HUES48 (cell line): ENCODE measurements at regions not wholly inside any gene's neighbourhood (a gene's known extent, or its start where the extent isn't known, plus 50 kb on each side); places are given as distances from the start of the nearest gene placed in this dataset.

Experiments used
- H3K27ac ChIP-seq: one replicate; pipeline ENCODE4 v1.7.0; 2013; ENCODE audit warnings: low read depth, low read length, inconsistent platforms
- H3K27me3 ChIP-seq: 2 replicates; pipeline ENCODE4 v1.6.1; 2013; ENCODE audit warnings: mild to moderate bottlenecking, low read length; ENCODE audit not compliant: control insufficient read depth, insufficient read depth
- H3K36me3 ChIP-seq: 2 replicates; pipeline ENCODE4 v1.6.1; 2013; ENCODE audit warnings: low read length; ENCODE audit not compliant: control insufficient read depth, insufficient read depth
- H3K4me1 ChIP-seq: 2 replicates; pipeline ENCODE4 v1.6.1; 2013; ENCODE audit warnings: mild to moderate bottlenecking, low read length; ENCODE audit not compliant: control insufficient read depth, insufficient read depth
- H3K4me3 ChIP-seq: 2 replicates; pipeline ENCODE4 v1.5.1; 2013; ENCODE audit warnings: mild to moderate bottlenecking, low read depth, low read length
- H3K9ac ChIP-seq: 2 replicates; pipeline ENCODE4 v1.6.1; 2013; ENCODE audit warnings: mild to moderate bottlenecking, low read depth, low read length, moderate library complexity
- H3K9me3 ChIP-seq: 2 replicates; pipeline ENCODE4 v1.6.1; 2013; ENCODE audit warnings: low read length; ENCODE audit not compliant: control insufficient read depth, insufficient read depth

GRCh38 chr6:104017410-104018381 is 842.0 kb downstream of the HACE1 start:
- no peak overlapping the region for H3K4me3 ChIP-seq

GRCh38 chr6:104014163-104014959 is 845.4 kb downstream of the HACE1 start:
- Histone ChIP-seq H3K4me3 (no peak overlapping the region), H3K9ac (no peak overlapping the region), H3K27ac (no peak overlapping the region), H3K4me1 (peaks cover 19% of the 10 kb centered on the region), H3K27me3 (no peaks in the 10 kb centered on the region), H3K36me3 (no peaks in the 10 kb centered on the region), H3K9me3 (no peaks in the 10 kb centered on the region)

More at GRCh38 chr6:104017410-104018381, 842.0 kb downstream of the HACE1 start:
- Histone ChIP-seq H3K27me3 (no peaks in the 10 kb centered on the region), H3K27ac (no peak overlapping the region), H3K4me1 (peaks cover 20% of the 10 kb centered on the region), H3K9ac (no peak overlapping the region), H3K36me3 (no peaks in the 10 kb centered on the region), H3K9me3 (no peaks in the 10 kb centered on the region)

GRCh38 chr6:104013312-104013971 is 846.3 kb downstream of the HACE1 start:
- Histone ChIP-seq H3K36me3 (no peaks in the 10 kb centered on the region), H3K27me3 (no peaks in the 10 kb centered on the region), H3K9ac (no peak overlapping the region), H3K4me1 (peaks cover 19% of the 10 kb centered on the region), H3K4me3 (no peak overlapping the region), H3K9me3 (no peaks in the 10 kb centered on the region), H3K27ac (no peak overlapping the region)

- Histone ChIP-seq H3K27me3 (no peaks in the 10 kb centered on the region), H3K4me3 (no peak overlapping the region), H3K4me1 (peaks cover 19% of the 10 kb centered on the region), H3K9ac (no peak overlapping the region), H3K9me3 (no peaks in the 10 kb centered on the region), H3K36me3 (no peaks in the 10 kb centered on the region), H3K27ac (no peak overlapping the region)
Observed at GRCh38 chr6:104010897-104011296, 848.8 kb downstream of the HACE1 start.

- Histone ChIP-seq H3K27ac (no peak overlapping the region), H3K4me3 (no peak overlapping the region), H3K36me3 (no peaks in the 10 kb centered on the region), H3K9me3 (no peaks in the 10 kb centered on the region), H3K9ac (no peak overlapping the region), H3K27me3 (no peaks in the 10 kb centered on the region), H3K4me1 (no peaks in the 10 kb centered on the region)
Observed at GRCh38 chr6:104003803-104004516, 855.8 kb downstream of the HACE1 start.

GRCh38 chr6:103995571-103995970 is 864.1 kb downstream of the HACE1 start:
- Histone ChIP-seq H3K4me1 (no peaks in the 10 kb centered on the region), H3K27me3 (no peaks in the 10 kb centered on the region), H3K9ac (no peak overlapping the region), H3K4me3 (no peak overlapping the region), H3K27ac (no peak overlapping the region), H3K9me3 (no peaks in the 10 kb centered on the region), H3K36me3 (no peaks in the 10 kb centered on the region)

GRCh38 chr6:103983860-103984259 is 875.9 kb downstream of the HACE1 start:
- Histone ChIP-seq H3K36me3 (no peaks in the 10 kb centered on the region), H3K4me3 (no peak overlapping the region), H3K9me3 (no peaks in the 10 kb centered on the region), H3K27me3 (no peaks in the 10 kb centered on the region), H3K27ac (no peak overlapping the region), H3K4me1 (no peaks in the 10 kb centered on the region; the same call in 1 of the 2 replicates), H3K9ac (no peak overlapping the region)

- H3K9ac ChIP-seq, result no peak overlapping the region
- H3K4me3 ChIP-seq, result no peak overlapping the region
- H3K4me1 ChIP-seq, result no peaks in the 10 kb centered on the region; the same call in 1 of the 2 replicates
- H3K36me3 ChIP-seq, result no peaks in the 10 kb centered on the region
- H3K27me3 ChIP-seq, result no peaks in the 10 kb centered on the region
- no peak overlapping the region for H3K27ac ChIP-seq
- no peaks in the 10 kb centered on the region for H3K9me3 ChIP-seq
Observed at GRCh38 chr6:103983011-103983410, 876.7 kb downstream of the HACE1 start.

GRCh38 chr6:103982574-103982973 is 877.1 kb downstream of the HACE1 start:
- H3K4me1 ChIP-seq, result no peaks in the 10 kb centered on the region; the same call in 1 of the 2 replicates
- H3K9ac ChIP-seq, result no peak overlapping the region
- H3K36me3 ChIP-seq, result no peaks in the 10 kb centered on the region
- no peak overlapping the region for H3K27ac ChIP-seq
- H3K4me3 ChIP-seq, result no peak overlapping the region
- H3K27me3 ChIP-seq, result no peaks in the 10 kb centered on the region
- H3K9me3 ChIP-seq, result no peaks in the 10 kb centered on the region

GRCh38 chr6:103979308-103979707 is 880.4 kb downstream of the HACE1 start:
- H3K9ac ChIP-seq, result no peak overlapping the region
- no peaks in the 10 kb centered on the region for H3K9me3 ChIP-seq
- H3K4me1 ChIP-seq, result no peaks in the 10 kb centered on the region; the same call in 1 of the 2 replicates
- H3K27ac ChIP-seq, result no peak overlapping the region
- H3K36me3 ChIP-seq, result no peaks in the 10 kb centered on the region
- no peaks in the 10 kb centered on the region for H3K27me3 ChIP-seq
- no peak overlapping the region for H3K4me3 ChIP-seq
